Sigmoid colon (tissue), 6 donors: ENCODE measurements at regions not wholly inside any gene's neighbourhood (a gene's known extent, or its start where the extent isn't known, plus 50 kb on each side); places are given as distances from the start of the nearest gene placed in this dataset.

Source experiments
- DNase-seq: peaks from one replicate; pipeline ENCODE4 v3.0.0-alpha.2; 2019
- H3K27ac ChIP-seq, 4 donors: fragments of 200-600 bp; sonication (generic); one replicate each; pipeline ENCODE4 v1.5.1; 2016 to 2019; ENCODE audit warnings: mild to moderate bottlenecking in 1 of 4
- H3K27me3 ChIP-seq, 3 donors: fragments of 200-600 bp; sonication (generic); one replicate each; pipeline ENCODE4 v1.5.1; 2019; ENCODE audit warnings: mild to moderate bottlenecking in 1 of 3
- H3K36me3 ChIP-seq, 4 donors: fragments of 200-600 bp; sonication (generic); one replicate each; pipeline ENCODE4 v1.5.1; 2016 to 2019
- H3K4me1 ChIP-seq, 4 donors: fragments of 200-600 bp; sonication (generic); one replicate each; pipeline ENCODE4 v1.5.1; 2017 to 2019
- H3K4me3 ChIP-seq, 4 donors: fragments of 200-600 bp; sonication (generic); one replicate each; pipeline ENCODE4 v1.5.1; 2017 to 2019; ENCODE audit warnings: mild to moderate bottlenecking in 2 of 4, moderate library complexity in 1 of 4
- H3K9me3 ChIP-seq, 4 donors: fragments of 200-600 bp in 3 of 4; sonication (generic) in 3 of 4; one replicate each; pipeline versions ENCODE4 v1.5.1 to v1.6.1; 2013 to 2019
- EP300 ChIP-seq, 4 donors: sonication (generic); formaldehyde crosslinking; IDR thresholded peaks; one replicate each; pipeline ENCODE4 v1.6.1; 2017; ENCODE audit warnings: antibody characterized with exemption in 4 of 4
- POLR2A ChIP-seq, 2 donors: fragments of 450-650 bp; IDR thresholded peaks; one replicate each; pipeline ENCODE4 v1.6.1; 2016; ENCODE audit warnings: antibody characterized with exemption in 2 of 2, mild to moderate bottlenecking in 2 of 2, moderate library complexity in 2 of 2
- POLR2AphosphoS5 ChIP-seq, 4 donors: sonication (generic); formaldehyde crosslinking; IDR thresholded peaks; one replicate each; pipeline ENCODE4 v1.6.1; 2017; ENCODE audit warnings: antibody characterized with exemption in 4 of 4
- WGBS, 2 donors: extraction: QIAGEN DNeasy Blood & Tissue Kit; methylation state at CpG; one replicate each; pipeline ENCODE4 v1.1.7; 2013; 5-methylcytosine and 5-hydroxymethylcytosine counted together
- intact Hi-C: fragments of 100-400 bp; cut with DNase I; formaldehyde crosslinking; loops from one replicate; pipeline ENCODE4 v1.15.1; 2023
- TF ChIP-seq, protein P1 (sequence below), 4 experiments: fragments of 450-650 bp in 3 of 4; fragments of 200-600 bp in 1 of 4; IDR thresholded peaks; one replicate each; pipeline ENCODE4 v1.5.1; 2016 to 2019; ENCODE audit warnings: antibody characterized with exemption in 4 of 4, mild to moderate bottlenecking in 3 of 4, moderate library complexity in 2 of 4
- donor health status: healthy with polysubstance abuse.
- donor health status: healthy.

- no peaks in the 10 kb centered on the region for H3K27me3 ChIP-seq
- H3K9me3 ChIP-seq: no peaks in the 10 kb centered on the region
- no peaks in the 10 kb centered on the region for H3K36me3 ChIP-seq
- intact Hi-C loops: no loop called here
- no peak overlapping the region for H3K27ac ChIP-seq
- no peaks in the 10 kb centered on the region for H3K4me1 ChIP-seq
- WGBS, 2 donors: 81 to 83% methylated on average over 2 of the region's 2 CpGs
- DNase-seq: no peak
- TF ChIP-seq POLR2A (IDR thresholded peaks at IDR 0.05): no peak
- no peak for TF ChIP-seq EP300 (IDR thresholded peaks at IDR 0.05)
- TF ChIP-seq POLR2AphosphoS5 (IDR thresholded peaks at IDR 0.05): no peak
- TF ChIP-seq, protein P1, sequence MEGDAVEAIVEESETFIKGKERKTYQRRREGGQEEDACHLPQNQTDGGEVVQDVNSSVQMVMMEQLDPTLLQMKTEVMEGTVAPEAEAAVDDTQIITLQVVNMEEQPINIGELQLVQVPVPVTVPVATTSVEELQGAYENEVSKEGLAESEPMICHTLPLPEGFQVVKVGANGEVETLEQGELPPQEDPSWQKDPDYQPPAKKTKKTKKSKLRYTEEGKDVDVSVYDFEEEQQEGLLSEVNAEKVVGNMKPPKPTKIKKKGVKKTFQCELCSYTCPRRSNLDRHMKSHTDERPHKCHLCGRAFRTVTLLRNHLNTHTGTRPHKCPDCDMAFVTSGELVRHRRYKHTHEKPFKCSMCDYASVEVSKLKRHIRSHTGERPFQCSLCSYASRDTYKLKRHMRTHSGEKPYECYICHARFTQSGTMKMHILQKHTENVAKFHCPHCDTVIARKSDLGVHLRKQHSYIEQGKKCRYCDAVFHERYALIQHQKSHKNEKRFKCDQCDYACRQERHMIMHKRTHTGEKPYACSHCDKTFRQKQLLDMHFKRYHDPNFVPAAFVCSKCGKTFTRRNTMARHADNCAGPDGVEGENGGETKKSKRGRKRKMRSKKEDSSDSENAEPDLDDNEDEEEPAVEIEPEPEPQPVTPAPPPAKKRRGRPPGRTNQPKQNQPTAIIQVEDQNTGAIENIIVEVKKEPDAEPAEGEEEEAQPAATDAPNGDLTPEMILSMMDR (IDR thresholded peaks at IDR 0.05): no peak
- H3K4me3 ChIP-seq: no peak overlapping the region
Measured at GRCh38 chr9:86662890-86663468, 284.3 kb downstream of the GAS1 start.

DNA sequence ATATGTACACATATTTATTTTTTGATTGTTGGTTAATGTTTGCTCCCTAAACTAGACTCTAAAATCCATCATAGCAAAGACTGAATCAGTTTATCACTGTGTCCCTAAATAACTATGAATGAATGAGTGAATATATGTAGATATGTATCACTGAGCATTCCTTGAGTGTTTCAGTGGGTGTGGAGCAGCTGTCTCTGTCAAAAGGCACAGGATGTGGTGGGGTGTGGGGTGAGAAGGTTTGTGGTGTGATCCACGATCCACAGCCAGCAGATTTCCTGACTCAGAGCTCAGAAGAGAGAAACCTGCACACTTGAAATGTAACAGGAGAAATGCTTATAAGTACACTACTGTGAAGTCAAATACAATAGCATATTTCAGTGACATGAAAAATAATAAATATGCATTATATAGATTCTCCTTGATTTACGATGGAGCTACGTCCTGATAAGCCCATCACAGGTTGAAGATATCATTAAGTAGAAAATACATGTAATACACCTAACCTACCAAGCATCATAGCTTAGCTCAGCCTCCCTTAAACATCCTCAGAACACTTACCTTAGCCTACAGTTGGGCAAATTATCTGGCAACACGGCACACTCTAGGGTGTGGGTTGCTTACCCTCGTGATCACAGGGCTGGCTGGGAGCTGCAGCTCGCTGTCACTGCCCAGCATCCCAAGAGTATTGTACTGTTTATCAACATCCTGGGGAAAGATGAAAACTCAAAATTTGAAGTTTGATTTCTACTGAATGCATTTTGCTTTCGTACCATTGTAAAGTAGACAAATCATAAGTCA lies 287.0 kb downstream of the GAS1 start:
- TF ChIP-seq EP300 (IDR thresholded peaks at IDR 0.05) (no peak), POLR2A (IDR thresholded peaks at IDR 0.05) (no peak), POLR2AphosphoS5 (IDR thresholded peaks at IDR 0.05) (no peak)
- TF ChIP-seq, protein P1 (IDR thresholded peaks at IDR 0.05): no peak
- H3K36me3 ChIP-seq: no peaks in the 10 kb centered on the region
- intact Hi-C loops: no loop called here
- no peaks in the 10 kb centered on the region for H3K4me1 ChIP-seq
- WGBS, 2 donors: 63 to 70% methylated on average over 7 of the region's 7 CpGs
- no peaks in the 10 kb centered on the region for H3K27me3 ChIP-seq
- H3K27ac ChIP-seq: no peak overlapping the region
- H3K4me3 ChIP-seq: no peak overlapping the region
- DNase-seq: no peak
- H3K9me3 ChIP-seq: no peaks in the 10 kb centered on the region

DNA sequence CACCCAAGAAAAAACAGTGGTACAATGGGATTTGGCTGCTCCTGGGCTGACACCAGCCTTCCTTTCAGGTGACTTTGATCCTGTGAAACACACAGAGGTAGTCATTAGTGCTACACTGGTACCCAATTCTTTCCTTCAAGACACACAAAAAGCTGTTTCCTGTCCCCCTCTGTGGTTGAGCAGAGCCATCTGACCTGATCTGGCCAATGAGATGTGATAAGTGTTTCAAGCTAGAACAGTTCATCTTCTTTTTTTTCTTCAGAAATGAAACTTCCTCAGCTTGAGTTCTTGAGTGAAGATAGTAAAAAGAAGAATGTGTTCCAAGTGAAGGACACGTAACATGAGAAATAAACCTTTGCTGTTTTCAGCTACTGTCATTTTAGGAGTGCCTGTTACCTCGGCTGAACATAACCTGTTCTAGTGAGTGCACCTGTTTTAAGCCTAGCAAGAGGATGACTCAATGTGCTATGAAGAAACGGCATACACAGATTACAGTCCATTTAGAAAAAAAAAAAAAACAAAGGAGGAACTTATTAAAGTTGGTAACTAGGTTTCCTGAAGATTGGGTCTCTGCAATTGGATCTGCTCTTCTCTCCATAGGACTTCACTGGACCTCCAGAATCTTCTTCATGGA lies 287.8 kb downstream of the GAS1 start:
- intact Hi-C loops: no loop called here
- TF ChIP-seq, protein P1 (IDR thresholded peaks at IDR 0.05): no peak
- TF ChIP-seq POLR2AphosphoS5 (IDR thresholded peaks at IDR 0.05) (no peak), POLR2A (IDR thresholded peaks at IDR 0.05) (no peak), EP300 (IDR thresholded peaks at IDR 0.05) (no peak)
- no peak for DNase-seq
- Histone ChIP-seq H3K4me3 (no peak overlapping the region), H3K27me3 (no peaks in the 10 kb centered on the region), H3K27ac (no peak overlapping the region), H3K36me3 (no peaks in the 10 kb centered on the region), H3K9me3 (no peaks in the 10 kb centered on the region), H3K4me1 (no peaks in the 10 kb centered on the region)
- 37 to 55% methylated on average over 3 of the region's 3 CpGs for WGBS, 2 donors

- Histone ChIP-seq H3K4me3 (no peak overlapping the region), H3K9me3 (no peaks in the 10 kb centered on the region), H3K27ac (no peak overlapping the region), H3K4me1 (peaks cover 0 to 6% (median 3%) of the 10 kb centered on the region in 4 donors), H3K36me3 (no peaks in the 10 kb centered on the region), H3K27me3 (no peaks in the 10 kb centered on the region)
- TF ChIP-seq POLR2AphosphoS5 (IDR thresholded peaks at IDR 0.05) (no peak), POLR2A (IDR thresholded peaks at IDR 0.05) (no peak), EP300 (IDR thresholded peaks at IDR 0.05) (no peak)
- TF ChIP-seq, protein P1 (IDR thresholded peaks at IDR 0.05): no peak
- intact Hi-C loops: no loop called here
- no peak for DNase-seq
Measured at GRCh38 chr9:86655147-86655546, 292.2 kb downstream of the GAS1 start.
